ENCODE measurements at regions not wholly inside any gene's neighbourhood (a gene's known extent, or its start where the extent isn't known, plus 50 kb on each side); places are given as distances from the start of the nearest gene placed in this dataset.

- ChIA-PET CTCF (interaction anchor here (1.1 kb wide), 1 partner anchor 8 kb away, joined by 3 read pairs; no protein-coding TSS in a partner anchor), POLR2A (no interaction called here), RAD21 (ENCODE audit: unreplicated experiment) (no interaction called here), SMC1A (ENCODE audit: uncharacterized antibody, unreplicated experiment) (no interaction called here)
- H3K79me2 ChIP-seq (ENCODE audit: control insufficient read depth, insufficient read depth, low read length): no peaks in the 10 kb centered on the region
- no TSS peak for BruUV-seq (replicated peaks)
- no peak overlapping the region for H2AFZ ChIP-seq (ENCODE audit: control insufficient read depth, low read depth, low read length)
- no peaks in the 10 kb centered on the region for H3K4me1 ChIP-seq (ENCODE audit: control insufficient read depth, insufficient read depth, low read length)
- peaks cover 4% of the 10 kb centered on the region for H3K9me3 ChIP-seq (replicated peaks; ENCODE audit: control insufficient read depth, insufficient read depth, low read length)
- no peaks in the 10 kb centered on the region for H3K27me3 ChIP-seq (replicated peaks in 1 of 2; ENCODE audit: control insufficient read depth in 2 of 2, insufficient read depth in 2 of 2, low read length in 1 of 2)
- ATAC-seq (no peak), DNase-seq (ENCODE audit: low read depth, low spot score) (no peak), FAIRE-seq (no peak)
- WGBS (ENCODE audit: insufficient coverage, insufficient replicate concordance, low lambda C conversion rate, missing lambda C conversion rate): 96% methylated on average over 4 of the region's 4 CpGs
- H3K36me3 ChIP-seq (ENCODE audit: control insufficient read depth in 2 of 2, insufficient read depth in 2 of 2, low read length in 1 of 2): no peaks in the 10 kb centered on the region
- TF ChIP-seq PAX8 (IDR thresholded peaks at IDR 0.05) (no peak), SREBF1 (IDR thresholded peaks at IDR 0.05; ENCODE audit: low read length) (no peak), RFX5 (IDR thresholded peaks at IDR 0.05; ENCODE audit: low read depth, low read length) (no peak), NRF1 (conservative IDR thresholded peaks at IDR 0.05; ENCODE audit: low read depth, low read length) (no peak), TCF3 (IDR thresholded peaks at IDR 0.05; ENCODE audit: borderline replicate concordance, insufficient read depth, low read depth, low read length) (no peak), ZNF217 (IDR thresholded peaks at IDR 0.05) (no peak)
- TF ChIP-seq, protein P1, sequence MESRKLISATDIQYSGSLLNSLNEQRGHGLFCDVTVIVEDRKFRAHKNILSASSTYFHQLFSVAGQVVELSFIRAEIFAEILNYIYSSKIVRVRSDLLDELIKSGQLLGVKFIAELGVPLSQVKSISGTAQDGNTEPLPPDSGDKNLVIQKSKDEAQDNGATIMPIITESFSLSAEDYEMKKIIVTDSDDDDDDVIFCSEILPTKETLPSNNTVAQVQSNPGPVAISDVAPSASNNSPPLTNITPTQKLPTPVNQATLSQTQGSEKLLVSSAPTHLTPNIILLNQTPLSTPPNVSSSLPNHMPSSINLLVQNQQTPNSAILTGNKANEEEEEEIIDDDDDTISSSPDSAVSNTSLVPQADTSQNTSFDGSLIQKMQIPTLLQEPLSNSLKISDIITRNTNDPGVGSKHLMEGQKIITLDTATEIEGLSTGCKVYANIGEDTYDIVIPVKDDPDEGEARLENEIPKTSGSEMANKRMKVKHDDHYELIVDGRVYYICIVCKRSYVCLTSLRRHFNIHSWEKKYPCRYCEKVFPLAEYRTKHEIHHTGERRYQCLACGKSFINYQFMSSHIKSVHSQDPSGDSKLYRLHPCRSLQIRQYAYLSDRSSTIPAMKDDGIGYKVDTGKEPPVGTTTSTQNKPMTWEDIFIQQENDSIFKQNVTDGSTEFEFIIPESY (IDR thresholded peaks at IDR 0.05): no peak
- H3K9ac ChIP-seq (ENCODE audit: control insufficient read depth, insufficient read depth, low read length): no peak overlapping the region
- H4K20me1 ChIP-seq (ENCODE audit: control insufficient read depth, insufficient read depth): no peaks in the 10 kb centered on the region
- H3K4me2 ChIP-seq (ENCODE audit: control insufficient read depth, insufficient read depth): no peak overlapping the region
- in situ Hi-C loops (cut with MboI): no loop called here
- no peak overlapping the region for H3K4me3 ChIP-seq
- no peak overlapping the region for H3K27ac ChIP-seq (ENCODE audit: control insufficient read depth, insufficient read depth)
- intact Hi-C loops (cut with micrococcal nuclease; ENCODE audit: unreplicated experiment): no loop called here
These were observed 110.4 kb upstream of the PFN2 start for GRCh38 chr3:150081084-150081483.
